ENCODE measurements at regions not wholly inside any gene's neighbourhood (a gene's known extent, or its start where the extent isn't known, plus 50 kb on each side); places are given as distances from the start of the nearest gene placed in this dataset.

GRCh38 chr12:58204071-58204470 lies 262.7 kb downstream of the ATP23 start:
- in situ Hi-C loops (cut with MboI; ENCODE audit: low sequenced_read_pairs): no loop called here
- Histone ChIP-seq H3K27me3 (ENCODE audit: low read depth) (no peaks in the 10 kb centered on the region), H3K9me3 (no peaks in the 10 kb centered on the region), H3K4me1 (no peaks in the 10 kb centered on the region), H3K4me3 (no peak overlapping the region), H3K36me3 (replicated peaks) (no peaks in the 10 kb centered on the region)
- no peak for DNase-seq (ENCODE audit: low spot score in 2 of 2)

- Histone ChIP-seq H3K4me3 (no peak overlapping the region), H3K27me3 (ENCODE audit: low read depth) (no peaks in the 10 kb centered on the region), H3K36me3 (replicated peaks) (no peaks in the 10 kb centered on the region), H3K4me1 (no peaks in the 10 kb centered on the region), H3K9me3 (no peaks in the 10 kb centered on the region)
- no peak for DNase-seq (ENCODE audit: low spot score in 2 of 2)
- in situ Hi-C loops (cut with MboI; ENCODE audit: low sequenced_read_pairs): no loop called here
These were observed 265.5 kb downstream of the ATP23 start for GRCh38 chr12:58206876-58207275.

- H3K36me3 ChIP-seq (replicated peaks): no peaks in the 10 kb centered on the region
- H3K4me3 ChIP-seq: no peak overlapping the region
- no peaks in the 10 kb centered on the region for H3K4me1 ChIP-seq
- H3K27me3 ChIP-seq (ENCODE audit: low read depth): no peaks in the 10 kb centered on the region
- no peak for DNase-seq (ENCODE audit: low spot score in 2 of 2)
- in situ Hi-C loops (cut with MboI; ENCODE audit: low sequenced_read_pairs): no loop called here
- H3K9me3 ChIP-seq: no peaks in the 10 kb centered on the region
These were observed 269.8 kb downstream of the ATP23 start for GRCh38 chr12:58211211-58211610.

GRCh38 chr12:58217130-58217529 lies 275.8 kb downstream of the ATP23 start:
- in situ Hi-C loops (cut with MboI; ENCODE audit: low sequenced_read_pairs): no loop called here
- H3K36me3 ChIP-seq (replicated peaks): no peaks in the 10 kb centered on the region
- H3K4me3 ChIP-seq: no peak overlapping the region
- no peaks in the 10 kb centered on the region for H3K27me3 ChIP-seq (ENCODE audit: low read depth)
- H3K9me3 ChIP-seq: no peaks in the 10 kb centered on the region
- DNase-seq (ENCODE audit: low spot score in 2 of 2): no peak
- no peaks in the 10 kb centered on the region for H3K4me1 ChIP-seq

- Histone ChIP-seq H3K4me1 (no peaks in the 10 kb centered on the region), H3K9me3 (no peaks in the 10 kb centered on the region), H3K4me3 (no peak overlapping the region), H3K36me3 (replicated peaks) (no peaks in the 10 kb centered on the region), H3K27me3 (ENCODE audit: low read depth) (no peaks in the 10 kb centered on the region)
- no peak for DNase-seq (ENCODE audit: low spot score in 2 of 2)
- in situ Hi-C loops (cut with MboI; ENCODE audit: low sequenced_read_pairs): no loop called here
These were observed 283.3 kb downstream of the ATP23 start for GRCh38 chr12:58224536-58225105.

- Histone ChIP-seq H3K9me3 (no peaks in the 10 kb centered on the region), H3K27me3 (ENCODE audit: low read depth) (no peaks in the 10 kb centered on the region), H3K4me3 (no peak overlapping the region), H3K36me3 (replicated peaks) (no peaks in the 10 kb centered on the region), H3K4me1 (no peaks in the 10 kb centered on the region)
- no peak for DNase-seq (ENCODE audit: low spot score in 2 of 2)
- in situ Hi-C loops (cut with MboI; ENCODE audit: low sequenced_read_pairs): no loop called here
These were observed 284.0 kb downstream of the ATP23 start for GRCh38 chr12:58225203-58225877.

- peaks cover 13% of the 10 kb centered on the region for H3K27me3 ChIP-seq (ENCODE audit: low read depth)
- H3K4me1 ChIP-seq: no peaks in the 10 kb centered on the region
- H3K9me3 ChIP-seq: no peaks in the 10 kb centered on the region; the same call in 1 of the 2 replicates
- no peak for DNase-seq (ENCODE audit: low spot score in 2 of 2)
- H3K4me3 ChIP-seq: no peak overlapping the region
- in situ Hi-C loops (cut with MboI; ENCODE audit: low sequenced_read_pairs): no loop called here
- no peaks in the 10 kb centered on the region for H3K36me3 ChIP-seq (replicated peaks)
These were observed 292.5 kb downstream of the ATP23 start for GRCh38 chr12:58233886-58234285.

GRCh38 chr12:58238411-58238810 lies 297.0 kb downstream of the ATP23 start:
- Histone ChIP-seq H3K9me3 (no peaks in the 10 kb centered on the region), H3K36me3 (replicated peaks) (no peaks in the 10 kb centered on the region), H3K4me1 (peaks cover 17% of the 10 kb centered on the region), H3K27me3 (ENCODE audit: low read depth) (peaks cover 27% of the 10 kb centered on the region), H3K4me3 (no peak overlapping the region)
- DNase-seq (ENCODE audit: low spot score in 2 of 2): no peak
- in situ Hi-C loops (cut with MboI; ENCODE audit: low sequenced_read_pairs): no loop called here

- Histone ChIP-seq H3K9me3 (no peaks in the 10 kb centered on the region), H3K36me3 (replicated peaks) (no peaks in the 10 kb centered on the region), H3K4me3 (no peak overlapping the region), H3K4me1 (peaks cover 22% of the 10 kb centered on the region), H3K27me3 (ENCODE audit: low read depth) (peaks cover 27% of the 10 kb centered on the region)
- DNase-seq (ENCODE audit: low spot score in 2 of 2): no peak
- in situ Hi-C loops (cut with MboI; ENCODE audit: low sequenced_read_pairs): no loop called here
These were observed 299.7 kb downstream of the ATP23 start for GRCh38 chr12:58241099-58241498.

GRCh38 chr12:58242796-58243630 lies 301.6 kb downstream of the ATP23 start:
- Histone ChIP-seq H3K4me1 (peaks cover 22% of the 10 kb centered on the region), H3K4me3 (no peak overlapping the region), H3K27me3 (ENCODE audit: low read depth) (peaks cover 18% of the 10 kb centered on the region), H3K9me3 (no peaks in the 10 kb centered on the region), H3K36me3 (replicated peaks) (no peaks in the 10 kb centered on the region)
- in situ Hi-C loops (cut with MboI; ENCODE audit: low sequenced_read_pairs): no loop called here
- DNase-seq (ENCODE audit: low spot score in 2 of 2): peak; percentile 52 to 67

- no peak overlapping the region for H3K4me3 ChIP-seq
- in situ Hi-C loops (cut with MboI; ENCODE audit: low sequenced_read_pairs): no loop called here
- DNase-seq (ENCODE audit: low spot score in 2 of 2): peak in 1 of 2 experiments; percentile 25
- no peaks in the 10 kb centered on the region for H3K27me3 ChIP-seq (ENCODE audit: low read depth)
- H3K9me3 ChIP-seq: no peaks in the 10 kb centered on the region
- H3K4me1 ChIP-seq: peaks cover 12% of the 10 kb centered on the region
- H3K36me3 ChIP-seq (replicated peaks): no peaks in the 10 kb centered on the region
These were observed 306.3 kb downstream of the ATP23 start for GRCh38 chr12:58247633-58248032.

- H3K4me1 ChIP-seq: peaks cover 6% of the 10 kb centered on the region
- H3K9me3 ChIP-seq: no peaks in the 10 kb centered on the region
- no peaks in the 10 kb centered on the region for H3K27me3 ChIP-seq (ENCODE audit: low read depth)
- in situ Hi-C loops (cut with MboI; ENCODE audit: low sequenced_read_pairs): no loop called here
- no peak for DNase-seq (ENCODE audit: low spot score in 2 of 2)
- H3K36me3 ChIP-seq (replicated peaks): no peaks in the 10 kb centered on the region
- H3K4me3 ChIP-seq: no peak overlapping the region
These were observed 307.2 kb downstream of the ATP23 start for GRCh38 chr12:58248599-58248998.

GRCh38 chr12:58249610-58250009 lies 308.2 kb downstream of the ATP23 start:
- Histone ChIP-seq H3K9me3 (no peaks in the 10 kb centered on the region), H3K4me3 (no peak overlapping the region), H3K4me1 (peaks cover 4% of the 10 kb centered on the region; the same call in 1 of the 2 replicates), H3K36me3 (replicated peaks) (no peaks in the 10 kb centered on the region), H3K27me3 (ENCODE audit: low read depth) (no peaks in the 10 kb centered on the region)
- no peak for DNase-seq (ENCODE audit: low spot score in 2 of 2)
- in situ Hi-C loops (cut with MboI; ENCODE audit: low sequenced_read_pairs): no loop called here

GRCh38 chr12:58250077-58250476 lies 308.7 kb downstream of the ATP23 start:
- Histone ChIP-seq H3K27me3 (ENCODE audit: low read depth) (no peaks in the 10 kb centered on the region), H3K4me1 (peaks cover 4% of the 10 kb centered on the region; the same call in 1 of the 2 replicates), H3K36me3 (replicated peaks) (no peaks in the 10 kb centered on the region), H3K4me3 (no peak overlapping the region), H3K9me3 (no peaks in the 10 kb centered on the region)
- no peak for DNase-seq (ENCODE audit: low spot score in 2 of 2)
- in situ Hi-C loops (cut with MboI; ENCODE audit: low sequenced_read_pairs): no loop called here

Data from HAP-1 (cell line).